ENCODE measurements at regions not wholly inside any gene's neighbourhood (a gene's known extent, or its start where the extent isn't known, plus 50 kb on each side); places are given as distances from the start of the nearest gene placed in this dataset.

- TF ChIP-seq CTCF (conservative IDR thresholded peaks at IDR 0.05; ENCODE audit: low read depth, low read length) = no peak
These were observed 400.3 kb upstream of the HNRNPA3 start for GRCh38 chr2:176812246-176812775.

GRCh38 chr2:176813156-176813555 lies 399.4 kb upstream of the HNRNPA3 start:
- TF ChIP-seq CTCF (conservative IDR thresholded peaks at IDR 0.05; ENCODE audit: low read depth, low read length) = no peak
- no peak for DNase-seq (ENCODE audit: low read depth)
- no peak overlapping the region for H3K4me3 ChIP-seq (ENCODE audit: low read depth, low read length)

More at GRCh38 chr2:176812246-176812775, 400.3 kb upstream of the HNRNPA3 start:
- DNase-seq (ENCODE audit: low read depth) = no peak
- H3K4me3 ChIP-seq (ENCODE audit: low read depth, low read length) = no peak overlapping the region

GRCh38 chr2:176813621-176814049 lies 399.0 kb upstream of the HNRNPA3 start:
- no peak for DNase-seq (ENCODE audit: low read depth)
- H3K4me3 ChIP-seq (ENCODE audit: low read depth, low read length) = no peak overlapping the region
- TF ChIP-seq CTCF (conservative IDR thresholded peaks at IDR 0.05; ENCODE audit: low read depth, low read length) = no peak

GRCh38 chr2:176814274-176814673 lies 398.3 kb upstream of the HNRNPA3 start:
- no peak overlapping the region for H3K4me3 ChIP-seq (ENCODE audit: low read depth, low read length)
- TF ChIP-seq CTCF (conservative IDR thresholded peaks at IDR 0.05; ENCODE audit: low read depth, low read length) = no peak
- no peak for DNase-seq (ENCODE audit: low read depth)

GRCh38 chr2:176814740-176815367 lies 397.7 kb upstream of the HNRNPA3 start:
- peak; percentile 53 for TF ChIP-seq CTCF (conservative IDR thresholded peaks at IDR 0.05; ENCODE audit: low read depth, low read length)
- no peak overlapping the region for H3K4me3 ChIP-seq (ENCODE audit: low read depth, low read length)
- DNase-seq (ENCODE audit: low read depth) = no peak

- DNase-seq (ENCODE audit: low read depth) = no peak
- peak; percentile 58 for TF ChIP-seq CTCF (conservative IDR thresholded peaks at IDR 0.05; ENCODE audit: low read depth, low read length)
- no peak overlapping the region for H3K4me3 ChIP-seq (ENCODE audit: low read depth, low read length)
These were observed 395.5 kb upstream of the HNRNPA3 start for GRCh38 chr2:176817061-176817565.

DNA sequence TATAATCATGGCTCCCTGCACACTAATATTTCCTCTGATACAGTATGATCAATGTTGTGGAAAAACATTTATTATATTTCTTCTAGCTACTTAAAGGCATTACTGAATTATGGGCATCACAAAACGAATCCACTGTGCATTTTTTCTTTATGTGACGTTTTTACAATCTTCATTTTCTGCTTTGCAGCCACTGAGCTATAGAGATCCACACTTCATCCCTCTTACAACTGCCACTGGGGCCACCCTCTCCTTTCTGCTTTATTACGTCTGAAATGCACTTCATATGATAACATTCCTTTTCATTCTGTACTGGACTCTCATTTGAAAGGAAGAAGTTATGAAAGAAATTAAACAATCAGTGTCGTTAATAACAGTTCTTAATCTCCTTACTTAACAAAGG lies 394.5 kb upstream of the HNRNPA3 start:
- TF ChIP-seq CTCF (conservative IDR thresholded peaks at IDR 0.05; ENCODE audit: low read depth, low read length) = no peak
- DNase-seq (ENCODE audit: low read depth) = no peak

More for the DNA sequence above, 394.5 kb upstream of the HNRNPA3 start:
- H3K4me3 ChIP-seq (ENCODE audit: low read depth, low read length) = no peak overlapping the region

Measured in epithelial cell of proximal tubule (primary cell).